HG02884 (cell line): ENCODE measurements at regions not wholly inside any gene's neighbourhood (a gene's known extent, or its start where the extent isn't known, plus 50 kb on each side); places are given as distances from the start of the nearest gene placed in this dataset.

Experiments used
- ATAC-seq: cut with Tn5 transposase; IDR thresholded peaks from one replicate; pipeline ENCODE4 v1.9.1; 2021; ENCODE audit warnings: mild to moderate bottlenecking, moderate library complexity; ENCODE audit not compliant: unreplicated experiment

GRCh38 chr2:22628906-22629305 is 756.1 kb upstream of the KLHL29 start:
- no peak for ATAC-seq

DNA sequence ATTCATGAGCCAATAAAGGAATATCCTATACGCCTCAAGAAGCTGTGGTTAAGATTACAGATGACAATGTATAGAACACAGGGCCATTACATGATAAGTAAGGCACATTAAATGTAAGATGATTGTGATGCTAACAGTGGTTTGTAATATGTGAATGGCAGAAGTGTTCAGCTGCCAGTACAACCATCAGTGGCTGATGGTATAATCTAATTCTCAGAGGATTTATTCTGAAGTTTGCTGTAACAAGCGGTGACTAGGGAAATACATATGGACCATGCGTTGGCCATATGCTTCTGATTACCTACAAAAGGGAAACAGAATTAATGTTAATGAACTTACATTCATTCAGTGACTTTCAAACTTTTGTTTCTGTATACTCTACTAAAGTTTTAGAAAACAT is 750.8 kb upstream of the KLHL29 start:
- ATAC-seq: no peak

- ATAC-seq: no peak
Observed at GRCh38 chr2:22656426-22656825, 728.6 kb upstream of the KLHL29 start.

GRCh38 chr2:22673529-22673928 is 711.5 kb upstream of the KLHL29 start:
- ATAC-seq: no peak

DNA sequence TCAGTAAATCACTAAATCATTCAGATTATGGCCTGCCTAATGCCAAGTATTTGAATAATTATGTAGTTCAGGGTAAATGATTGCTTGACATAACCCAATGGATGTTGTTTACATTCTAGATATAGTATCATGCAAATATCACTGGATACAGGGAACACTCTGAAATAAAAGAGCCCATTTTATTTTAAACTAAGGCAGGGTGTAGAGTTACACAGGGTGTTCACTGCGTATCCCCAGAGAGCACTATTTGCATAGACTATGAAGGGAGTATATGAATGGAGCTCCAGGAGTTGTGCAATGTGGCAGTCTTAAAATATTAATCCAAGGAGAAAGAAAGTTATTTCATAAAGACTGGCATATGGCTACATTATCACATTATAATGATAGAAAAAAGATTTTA is 701.1 kb upstream of the KLHL29 start:
- no peak for ATAC-seq

GRCh38 chr2:22690096-22690495 is 694.9 kb upstream of the KLHL29 start:
- no peak for ATAC-seq

DNA sequence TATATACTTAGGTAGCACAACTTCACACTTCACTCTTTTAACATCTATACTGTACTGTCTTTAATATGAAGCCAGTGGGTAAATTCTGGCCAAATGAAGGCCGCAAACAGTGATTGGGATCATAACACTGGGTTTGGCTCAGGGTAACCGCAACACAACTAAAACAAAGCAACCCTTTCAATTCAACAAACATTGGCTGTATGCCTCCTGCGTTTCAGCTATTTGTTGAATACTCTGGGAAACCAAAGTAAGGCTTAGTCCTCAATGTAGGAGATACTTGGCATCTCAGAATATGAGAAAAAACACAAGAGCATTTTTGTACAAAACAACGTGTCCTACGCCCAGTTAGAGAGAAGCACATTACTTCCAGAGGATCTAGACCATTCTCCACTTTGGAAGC is 693.3 kb upstream of the KLHL29 start:
- ATAC-seq: no peak

- no peak for ATAC-seq
Observed at GRCh38 chr2:22692746-22693145, 692.2 kb upstream of the KLHL29 start.

DNA sequence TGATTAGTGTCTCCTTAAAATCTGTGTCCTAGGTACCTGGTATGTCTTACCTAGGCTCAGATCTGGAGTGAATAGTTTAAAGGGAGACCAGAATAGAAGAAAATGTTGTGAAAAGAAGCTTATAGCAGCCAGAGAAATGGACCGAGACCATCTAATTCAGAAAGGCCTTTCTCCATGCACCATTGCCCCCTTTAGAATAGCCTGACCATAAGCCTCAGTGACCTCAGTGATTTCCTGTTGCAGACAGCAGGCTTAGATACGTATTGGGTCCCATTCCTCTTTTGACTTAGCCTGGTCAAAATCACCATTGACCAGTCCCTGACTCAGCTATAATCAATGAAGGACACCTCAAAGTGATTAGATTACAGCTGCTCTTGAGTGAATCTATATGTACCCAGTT is 690.7 kb upstream of the KLHL29 start:
- no peak for ATAC-seq

GRCh38 chr2:22694856-22695255 is 690.1 kb upstream of the KLHL29 start:
- no peak for ATAC-seq

DNA sequence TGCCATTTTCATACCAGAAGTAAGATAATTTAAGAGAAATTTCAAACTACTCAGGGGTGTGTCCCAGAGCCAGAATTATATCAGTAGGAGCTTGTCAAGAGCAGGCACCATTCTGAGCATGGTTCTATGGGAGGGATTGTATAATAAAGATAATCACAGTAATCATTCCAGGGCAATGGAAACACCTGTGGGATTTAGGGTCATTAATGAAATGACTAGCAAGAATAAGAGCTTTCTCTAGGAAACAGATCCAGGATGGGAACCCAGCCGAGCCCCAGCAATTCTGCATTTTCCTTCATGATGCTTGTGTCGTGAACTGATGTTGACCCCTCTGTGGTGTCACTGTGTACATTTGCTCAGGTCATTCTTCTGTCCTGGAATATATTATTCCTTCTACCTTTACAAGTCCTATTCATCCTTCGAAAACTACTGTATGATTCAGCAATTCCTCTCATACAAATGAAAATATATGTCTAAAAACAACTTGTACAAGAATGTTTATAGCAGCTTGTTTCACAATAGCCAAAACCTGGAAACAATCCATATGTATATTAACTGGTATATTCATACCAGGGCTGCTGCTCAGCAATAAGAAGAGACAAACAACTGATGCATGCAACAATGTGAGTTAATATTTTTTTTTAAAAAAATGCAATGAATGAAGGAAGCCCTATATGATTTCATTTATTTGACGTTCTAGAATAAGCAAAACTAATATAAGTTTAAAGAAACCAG is 687.8 kb upstream of the KLHL29 start:
- ATAC-seq: no peak

DNA sequence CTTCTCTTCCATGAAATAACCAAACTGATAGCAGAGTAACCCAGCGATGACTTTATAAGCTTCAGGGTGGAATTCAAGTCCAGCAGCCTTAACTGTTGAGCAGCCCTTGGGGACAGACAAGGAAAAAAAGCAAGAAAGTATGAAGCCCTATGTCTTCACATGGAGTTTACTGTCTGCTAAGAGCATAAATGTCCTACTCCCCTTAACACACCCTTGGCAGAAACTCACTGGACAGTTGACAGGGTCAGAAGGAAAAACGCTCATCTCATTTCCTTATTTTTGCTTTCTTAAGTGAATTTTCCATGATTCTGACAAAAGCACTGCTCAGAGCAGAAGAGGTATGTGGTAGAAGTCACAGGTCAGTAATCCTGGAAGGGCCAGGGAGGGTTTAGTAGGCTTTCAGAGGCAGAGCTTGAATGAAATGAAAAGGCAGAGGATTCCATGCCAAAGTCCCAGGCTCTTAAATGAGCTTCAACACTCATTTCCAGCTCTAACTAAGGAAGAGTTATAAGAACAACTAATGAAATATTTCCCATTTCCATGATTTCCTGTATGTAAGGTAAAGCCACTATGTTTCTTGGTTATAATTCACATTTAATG is 683.3 kb upstream of the KLHL29 start:
- no peak for ATAC-seq

DNA sequence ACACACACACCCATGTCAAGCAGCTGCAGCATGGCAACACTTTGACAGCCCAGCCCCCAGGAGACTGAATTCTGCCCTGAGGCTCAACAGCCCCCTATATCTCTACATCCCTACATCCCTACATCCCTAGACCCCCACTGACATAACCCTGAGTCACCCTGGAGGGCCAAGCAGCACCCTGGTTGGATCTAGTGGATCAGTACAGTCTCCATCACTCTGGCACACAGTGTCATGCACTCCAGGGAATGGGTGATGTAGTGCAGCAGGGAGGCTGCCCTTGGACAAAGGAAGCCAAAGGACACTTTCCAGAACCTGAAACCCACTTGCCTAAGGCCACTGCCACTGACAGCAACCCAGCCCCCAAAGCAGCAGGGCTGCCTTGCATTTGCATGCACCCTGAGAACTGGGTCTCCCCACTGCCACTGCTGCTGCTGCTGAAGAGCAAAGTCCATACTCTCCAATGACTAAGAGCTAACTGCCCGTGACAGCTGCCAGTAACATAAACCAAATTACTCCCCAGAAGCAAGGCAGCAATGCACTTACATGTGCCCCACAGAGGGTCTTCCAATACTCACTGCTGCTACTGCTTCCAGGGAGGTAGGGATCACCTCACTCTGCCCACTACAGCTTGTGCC is 681.6 kb upstream of the KLHL29 start:
- ATAC-seq: no peak

- no peak for ATAC-seq
Observed at GRCh38 chr2:22719396-22719795, 665.6 kb upstream of the KLHL29 start.

GRCh38 chr2:22729466-22729865 is 655.5 kb upstream of the KLHL29 start:
- ATAC-seq: no peak

- no peak for ATAC-seq
Observed at GRCh38 chr2:22734373-22735045, 650.5 kb upstream of the KLHL29 start.

DNA sequence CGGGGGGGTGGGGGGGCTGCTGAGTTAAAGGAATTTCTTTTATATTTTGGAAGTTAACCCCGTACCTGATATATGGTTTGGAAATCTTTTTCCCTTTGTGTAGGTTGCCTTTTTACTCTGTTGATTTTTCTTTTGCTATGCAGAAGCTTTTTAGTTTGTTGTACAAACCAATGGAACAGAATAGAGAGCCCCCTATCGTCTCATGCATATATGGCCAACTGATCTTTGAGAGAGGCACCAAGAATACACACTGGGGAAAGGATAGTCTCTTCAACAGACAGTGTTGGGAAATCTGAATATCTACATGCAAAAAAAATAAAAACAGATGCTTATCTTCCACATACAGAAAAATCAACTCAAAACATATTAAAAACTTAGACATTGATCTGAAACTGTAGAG is 647.8 kb upstream of the KLHL29 start:
- ATAC-seq: no peak

DNA sequence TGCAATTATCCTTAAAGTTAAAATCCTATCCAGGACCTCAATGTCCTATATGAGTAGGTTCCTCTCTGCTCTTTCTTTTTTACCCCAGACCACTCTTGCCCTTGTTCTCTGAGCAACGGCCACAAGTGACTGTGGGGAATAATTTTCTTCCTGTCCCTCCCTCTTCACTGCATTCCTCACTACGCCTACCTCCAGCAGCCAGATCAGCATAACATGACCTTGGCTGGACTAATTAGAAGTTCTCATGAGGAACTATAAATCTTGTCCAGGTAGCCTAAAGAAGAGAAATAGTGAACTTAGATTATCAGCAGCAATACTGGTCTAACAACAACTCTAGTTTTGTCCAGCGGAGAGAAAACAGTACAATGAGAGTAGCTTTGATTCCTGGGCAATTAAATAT is 643.8 kb upstream of the KLHL29 start:
- no peak for ATAC-seq

- no peak for ATAC-seq
Observed at GRCh38 chr2:22748909-22749308, 636.1 kb upstream of the KLHL29 start.

GRCh38 chr2:22753476-22753875 is 631.5 kb upstream of the KLHL29 start:
- no peak for ATAC-seq

GRCh38 chr2:22756276-22757043 is 628.5 kb upstream of the KLHL29 start:
- no peak for ATAC-seq
